BE2C (cell line): ENCODE measurements at regions not wholly inside any gene's neighbourhood (a gene's known extent, or its start where the extent isn't known, plus 50 kb on each side); places are given as distances from the start of the nearest gene placed in this dataset.

Experiments
- DNase-seq: peaks from one replicate; pipeline ENCODE4 v3.0.0-alpha.2; 2020
- H3K27me3 ChIP-seq: fragments of 250-450 bp; sonication (Bioruptor Pico); 2 replicates; pipeline ENCODE4 v1.5.1; 2020; ENCODE audit warnings: mild to moderate bottlenecking
- H3K36me3 ChIP-seq: fragments of 250-450 bp; sonication (Bioruptor Pico); 2 replicates; pipeline ENCODE4 v1.5.1; 2020; ENCODE audit warnings: mild to moderate bottlenecking
- H3K4me1 ChIP-seq: fragments of 250-450 bp; sonication (Bioruptor Pico); 2 replicates; pipeline ENCODE4 v1.5.1; 2020
- H3K4me3 ChIP-seq: 2 replicates; pipeline ENCODE4 v1.5.1; 2011; ENCODE audit warnings: low read depth, low read length
- H3K9me3 ChIP-seq: fragments of 250-450 bp; sonication (Bioruptor Pico); 2 replicates; pipeline ENCODE4 v1.5.1; 2020
- CTCF ChIP-seq: IDR thresholded peaks from 2 replicates; pipeline ENCODE4 v1.5.1; 2012; ENCODE audit warnings: mild to moderate bottlenecking, low read depth, low read length

GRCh38 chr13:31945202-31945961, 86.2 kb upstream of the FRY start:
- no peak for TF ChIP-seq CTCF
- Histone ChIP-seq H3K4me1 (peaks cover 13% of the 10 kb centered on the region), H3K36me3 (peaks cover 9% of the 10 kb centered on the region), H3K9me3 (no peaks in the 10 kb centered on the region), H3K27me3 (no peaks in the 10 kb centered on the region), H3K4me3 (no peak overlapping the region)
- peak; percentile 77 for DNase-seq

DNA sequence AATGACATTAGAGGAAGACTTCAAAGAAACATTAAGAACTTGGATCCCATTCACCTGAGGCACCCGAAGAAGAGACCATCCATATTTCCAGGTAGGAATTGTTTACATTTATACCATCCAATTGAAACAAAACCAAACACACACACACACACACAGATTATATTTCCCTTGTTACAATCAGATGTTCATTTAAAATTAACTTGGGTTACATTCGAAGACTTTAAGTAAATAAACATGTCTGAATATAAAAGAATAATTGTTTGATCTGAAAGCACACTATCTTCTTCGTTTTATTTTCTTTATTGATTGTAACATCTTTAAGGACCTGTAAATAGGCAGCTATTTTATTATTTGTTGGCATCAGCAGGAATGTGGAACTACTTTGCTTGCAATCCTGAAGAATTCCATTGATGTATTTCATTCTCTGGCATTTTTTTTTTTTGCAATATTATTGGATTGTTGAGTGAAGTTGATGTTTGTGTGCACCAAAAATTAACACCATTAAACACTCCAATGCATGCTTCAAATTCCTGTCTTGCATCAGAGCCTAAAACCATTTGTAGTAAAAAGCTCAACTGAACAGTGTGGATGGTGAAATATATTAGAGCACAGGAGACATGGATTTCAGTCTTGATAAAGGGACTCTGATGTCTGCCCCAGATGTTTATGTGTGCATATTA, 85.3 kb upstream of the FRY start:
- no peak for DNase-seq
- peaks cover 12% of the 10 kb centered on the region for H3K36me3 ChIP-seq
- no peaks in the 10 kb centered on the region for H3K9me3 ChIP-seq
- TF ChIP-seq CTCF = no peak
- H3K27me3 ChIP-seq = no peaks in the 10 kb centered on the region
- H3K4me1 ChIP-seq = peaks cover 13% of the 10 kb centered on the region
- no peak overlapping the region for H3K4me3 ChIP-seq

GRCh38 chr13:31947105-31947504, 84.5 kb upstream of the FRY start:
- H3K4me3 ChIP-seq = no peak overlapping the region
- no peaks in the 10 kb centered on the region for H3K27me3 ChIP-seq
- peaks cover 13% of the 10 kb centered on the region for H3K4me1 ChIP-seq
- DNase-seq = no peak
- TF ChIP-seq CTCF = 0 out of 2 replicates have a peak, but pooled peaks have one; percentile 10
- peaks cover 18% of the 10 kb centered on the region for H3K36me3 ChIP-seq
- H3K9me3 ChIP-seq = no peaks in the 10 kb centered on the region

DNA sequence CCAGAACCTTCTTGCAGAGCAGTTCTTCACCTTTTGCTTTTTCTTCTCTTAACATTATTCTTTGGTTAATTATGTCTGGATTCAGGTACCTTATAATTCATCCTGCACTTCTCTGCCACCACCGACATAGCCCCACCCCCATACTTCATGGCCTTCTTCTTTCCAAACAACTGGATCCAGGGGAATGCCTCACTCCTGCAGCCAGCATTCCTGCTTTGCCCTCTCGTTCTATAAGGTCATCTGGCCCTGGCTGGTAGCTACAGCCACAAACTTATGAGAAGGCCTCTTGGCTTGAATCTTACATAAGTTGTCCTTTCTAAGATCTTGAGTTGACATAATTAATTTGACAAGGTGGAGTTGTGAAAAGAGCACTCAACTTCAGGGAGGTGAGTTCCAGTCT, 84.1 kb upstream of the FRY start:
- H3K4me1 ChIP-seq = peaks cover 13% of the 10 kb centered on the region
- H3K36me3 ChIP-seq = peaks cover 20% of the 10 kb centered on the region
- H3K27me3 ChIP-seq = no peaks in the 10 kb centered on the region
- H3K4me3 ChIP-seq = no peak overlapping the region
- DNase-seq = no peak
- TF ChIP-seq CTCF = no peak
- no peaks in the 10 kb centered on the region for H3K9me3 ChIP-seq

DNA sequence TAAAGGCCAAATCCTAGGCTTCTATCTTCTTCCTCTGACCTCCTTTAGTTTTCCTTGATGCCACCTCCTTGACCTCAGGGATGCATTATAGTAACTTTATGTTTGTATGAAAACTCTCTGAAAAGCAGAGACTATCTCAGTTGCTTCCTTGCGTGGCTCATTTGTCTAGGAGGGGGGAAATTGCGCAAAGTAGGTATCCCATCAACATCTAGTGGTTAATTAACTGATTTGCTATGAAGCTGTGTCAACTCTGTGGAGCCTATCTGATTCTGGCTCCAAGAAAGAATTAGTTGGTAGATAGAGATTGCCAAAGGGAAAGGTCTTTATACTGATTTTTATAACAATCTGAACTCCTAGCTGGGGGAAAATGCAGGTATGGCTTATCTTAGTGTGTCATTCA, 82.1 kb upstream of the FRY start:
- Histone ChIP-seq H3K9me3 (no peaks in the 10 kb centered on the region), H3K4me1 (peaks cover 9% of the 10 kb centered on the region), H3K27me3 (no peaks in the 10 kb centered on the region), H3K36me3 (peaks cover 25% of the 10 kb centered on the region), H3K4me3 (no peak overlapping the region)
- TF ChIP-seq CTCF = no peak
- no peak for DNase-seq

GRCh38 chr13:31950111-31950815, 81.3 kb upstream of the FRY start:
- H3K4me1 ChIP-seq = peaks cover 1% of the 10 kb centered on the region; the same call in 1 of the 2 replicates
- TF ChIP-seq CTCF = no peak
- H3K27me3 ChIP-seq = no peaks in the 10 kb centered on the region
- no peaks in the 10 kb centered on the region for H3K9me3 ChIP-seq
- DNase-seq = no peak
- H3K36me3 ChIP-seq = peaks cover 25% of the 10 kb centered on the region
- no peak overlapping the region for H3K4me3 ChIP-seq
